ENCODE measurements at regions not wholly inside any gene's neighbourhood (a gene's known extent, or its start where the extent isn't known, plus 50 kb on each side); places are given as distances from the start of the nearest gene placed in this dataset.

DNA sequence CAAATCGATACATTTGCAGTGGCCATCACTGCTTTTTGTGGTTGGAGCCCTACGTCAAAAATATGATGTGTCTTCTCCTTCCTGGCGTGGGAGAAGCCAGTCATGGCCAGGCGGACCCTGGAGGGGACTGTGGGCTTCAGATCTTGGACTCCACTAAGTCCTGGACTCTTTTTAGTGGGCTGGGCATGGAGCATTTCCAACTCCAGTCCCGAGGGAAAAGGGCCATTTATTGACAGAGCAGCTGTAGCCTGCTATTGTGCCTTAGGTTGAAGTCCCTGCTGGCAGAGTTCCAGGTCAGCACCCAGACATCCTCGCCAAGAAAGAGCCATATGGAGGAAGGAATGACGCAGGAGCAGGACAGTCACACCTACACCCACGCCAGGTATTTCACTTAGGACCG lies 179.2 kb upstream of the ZNF507 start:
- no peak for TF ChIP-seq CEBPB (IDR thresholded peaks at IDR 0.05)
- TF ChIP-seq EP300 (IDR thresholded peaks at IDR 0.05; ENCODE audit: borderline replicate concordance), result no peak
- no peak for TF ChIP-seq CREB1 (IDR thresholded peaks at IDR 0.05; ENCODE audit: low read depth)
- no peak for TF ChIP-seq FOXM1 (IDR thresholded peaks at IDR 0.05; ENCODE audit: borderline replicate concordance, low read depth)
- TF ChIP-seq, protein P1, sequence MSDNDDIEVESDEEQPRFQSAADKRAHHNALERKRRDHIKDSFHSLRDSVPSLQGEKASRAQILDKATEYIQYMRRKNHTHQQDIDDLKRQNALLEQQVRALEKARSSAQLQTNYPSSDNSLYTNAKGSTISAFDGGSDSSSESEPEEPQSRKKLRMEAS (IDR thresholded peaks at IDR 0.05), result no peak

Measured in Ishikawa (cell line).